Epithelial cell of proximal tubule (primary cell): ENCODE measurements at regions not wholly inside any gene's neighbourhood (a gene's known extent, or its start where the extent isn't known, plus 50 kb on each side); places are given as distances from the start of the nearest gene placed in this dataset.

Source experiments
- DNase-seq: peaks from one replicate; pipeline ENCODE4 v3.0.0-alpha.2; 2011; ENCODE audit warnings: low read depth
- H3K4me3 ChIP-seq: 2 replicates; pipeline ENCODE4 v1.5.1; 2011; ENCODE audit warnings: low read depth, mild to moderate bottlenecking, low read length
- TF ChIP-seq, protein P1 (sequence below): conservative IDR thresholded peaks from 2 replicates; pipeline ENCODE4 v1.5.1; 2012; ENCODE audit warnings: low read depth, mild to moderate bottlenecking, low read length

GRCh38 chr2:107407017-107407416, 419.7 kb upstream of the RGPD4 start:
- no peak for DNase-seq
- no peak overlapping the region for H3K4me3 ChIP-seq
- TF ChIP-seq, protein P1, sequence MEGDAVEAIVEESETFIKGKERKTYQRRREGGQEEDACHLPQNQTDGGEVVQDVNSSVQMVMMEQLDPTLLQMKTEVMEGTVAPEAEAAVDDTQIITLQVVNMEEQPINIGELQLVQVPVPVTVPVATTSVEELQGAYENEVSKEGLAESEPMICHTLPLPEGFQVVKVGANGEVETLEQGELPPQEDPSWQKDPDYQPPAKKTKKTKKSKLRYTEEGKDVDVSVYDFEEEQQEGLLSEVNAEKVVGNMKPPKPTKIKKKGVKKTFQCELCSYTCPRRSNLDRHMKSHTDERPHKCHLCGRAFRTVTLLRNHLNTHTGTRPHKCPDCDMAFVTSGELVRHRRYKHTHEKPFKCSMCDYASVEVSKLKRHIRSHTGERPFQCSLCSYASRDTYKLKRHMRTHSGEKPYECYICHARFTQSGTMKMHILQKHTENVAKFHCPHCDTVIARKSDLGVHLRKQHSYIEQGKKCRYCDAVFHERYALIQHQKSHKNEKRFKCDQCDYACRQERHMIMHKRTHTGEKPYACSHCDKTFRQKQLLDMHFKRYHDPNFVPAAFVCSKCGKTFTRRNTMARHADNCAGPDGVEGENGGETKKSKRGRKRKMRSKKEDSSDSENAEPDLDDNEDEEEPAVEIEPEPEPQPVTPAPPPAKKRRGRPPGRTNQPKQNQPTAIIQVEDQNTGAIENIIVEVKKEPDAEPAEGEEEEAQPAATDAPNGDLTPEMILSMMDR = no peak

DNA sequence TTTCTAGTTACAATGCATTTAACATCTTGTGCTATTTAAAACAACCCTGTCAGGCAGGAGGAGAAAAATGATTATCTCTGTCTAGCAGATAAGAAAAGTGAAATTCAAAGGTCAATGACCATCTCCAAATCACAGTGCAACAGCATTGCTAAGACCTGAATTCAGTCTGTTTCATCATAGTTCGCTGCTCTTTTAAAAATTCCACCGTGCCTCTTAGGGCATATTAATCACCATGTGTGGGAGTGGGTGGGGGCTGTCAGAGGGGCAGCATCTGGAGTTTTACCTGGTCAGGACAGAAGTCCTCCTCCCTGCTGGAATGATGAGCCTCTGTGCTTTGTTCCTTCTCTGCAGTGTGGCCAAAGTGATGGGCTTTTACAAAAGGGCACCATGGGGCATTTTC, 418.7 kb upstream of the RGPD4 start:
- TF ChIP-seq, protein P1 = no peak
- no peak overlapping the region for H3K4me3 ChIP-seq
- DNase-seq = no peak

- no peak for DNase-seq
- TF ChIP-seq, protein P1 = no peak
- no peak overlapping the region for H3K4me3 ChIP-seq
Measured at GRCh38 chr2:107411267-107411666, 415.4 kb upstream of the RGPD4 start.

DNA sequence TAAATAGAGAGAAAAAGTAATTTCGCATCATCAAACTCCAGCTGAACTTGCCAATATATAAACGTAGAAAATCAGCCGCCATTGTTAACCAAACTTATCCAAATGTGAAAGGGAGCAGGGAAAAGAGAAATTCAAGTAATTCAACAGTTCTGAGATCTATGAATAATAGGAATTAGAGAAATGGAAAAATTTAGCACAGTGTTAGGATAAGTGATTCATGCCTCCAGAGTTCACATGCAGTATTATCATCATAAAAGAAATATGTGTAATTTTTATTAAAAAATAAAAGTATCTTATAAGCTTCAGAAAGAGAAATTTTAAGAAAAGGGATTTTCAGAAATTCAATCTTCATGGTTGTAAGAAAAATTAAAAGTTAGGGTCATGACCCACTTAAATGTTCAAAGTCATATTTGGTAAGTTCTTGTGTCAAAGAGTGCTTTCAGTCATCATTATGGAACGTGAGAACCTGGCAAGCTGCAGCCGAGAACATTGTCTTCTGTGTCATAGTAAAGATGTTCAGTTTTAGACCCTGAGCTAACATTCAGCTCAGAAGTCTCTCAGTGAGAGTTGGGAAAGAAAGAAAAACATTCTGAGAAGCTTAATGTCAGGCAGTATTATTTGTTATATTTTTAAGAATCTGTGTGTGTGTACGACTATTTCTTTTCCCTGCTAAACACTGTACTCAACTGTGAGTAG, 414.3 kb upstream of the RGPD4 start:
- TF ChIP-seq, protein P1 = no peak
- H3K4me3 ChIP-seq = no peak overlapping the region
- no peak for DNase-seq

DNA sequence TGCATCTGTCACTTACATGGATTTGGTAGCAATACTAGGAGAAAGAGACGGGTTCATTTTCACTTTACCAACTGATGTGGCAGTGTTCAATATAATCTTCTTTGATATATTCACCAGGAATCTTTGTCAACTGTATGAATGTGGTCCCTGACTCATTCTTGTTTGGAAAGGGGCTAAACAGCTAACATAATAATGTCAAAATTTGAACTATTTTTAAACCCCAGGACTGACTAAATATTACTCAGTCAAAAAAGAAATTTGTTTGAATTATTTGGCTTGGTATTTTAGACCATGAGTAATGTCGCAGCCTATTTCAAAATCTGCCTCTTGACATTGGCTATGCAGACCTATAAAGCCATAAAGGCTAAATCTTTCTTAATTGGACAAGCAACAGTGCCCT, 413.7 kb upstream of the RGPD4 start:
- no peak for DNase-seq
- TF ChIP-seq, protein P1 = no peak
- no peak overlapping the region for H3K4me3 ChIP-seq

GRCh38 chr2:107414376-107414775, 412.3 kb upstream of the RGPD4 start:
- TF ChIP-seq, protein P1 = no peak
- no peak for DNase-seq
- H3K4me3 ChIP-seq = no peak overlapping the region

DNA sequence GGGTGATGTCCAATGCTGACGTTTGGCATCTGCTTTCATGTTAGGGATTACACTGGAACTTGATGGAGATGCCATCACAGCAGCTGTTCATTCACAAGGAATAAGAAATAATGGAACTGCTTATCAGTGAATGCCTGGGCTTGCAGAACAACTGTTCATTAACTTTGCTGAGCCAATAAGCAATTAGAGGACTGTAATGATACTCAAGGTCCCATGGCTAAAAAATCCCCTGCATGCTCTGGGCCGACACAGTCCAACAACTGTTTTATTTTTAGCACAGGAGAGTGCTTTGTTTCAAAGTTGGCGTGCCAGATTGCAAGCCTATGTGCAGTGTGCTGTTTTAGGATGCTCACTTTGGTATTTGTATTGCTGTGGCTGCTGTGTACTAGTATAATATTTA, 408.0 kb upstream of the RGPD4 start:
- no peak for DNase-seq
- no peak overlapping the region for H3K4me3 ChIP-seq
- TF ChIP-seq, protein P1 = no peak
